Activated naive CD4-positive, alpha-beta T cell treated with anti-CD3 and anti-CD28 coated beads, Interleukin-2, amount 50 U/mL, for 72 hours (primary cell): ENCODE measurements at regions not wholly inside any gene's neighbourhood (a gene's known extent, or its start where the extent isn't known, plus 50 kb on each side); places are given as distances from the start of the nearest gene placed in this dataset.

Experiments
- ATAC-seq, 2 donors: fragments of 150-1000 bp; cut with Tn5 transposase; 2 replicates each; pipeline ENCODE4 v1.10.0; 2021; ENCODE audit warnings: mild to moderate bottlenecking in 2 of 2, moderate library complexity in 2 of 2
- DNase-seq, 2 donors: peaks; one replicate each; pipeline ENCODE4 v3.0.0; 2021 to 2022; ENCODE audit warnings: low spot score in 2 of 2
- H3K27ac Mint-ChIP-seq, 2 donors: one replicate each; pipeline ENCODE4 v1.8.0; 2022; ENCODE audit warnings: mild to moderate bottlenecking in 2 of 2, mixed read lengths in 2 of 2
- H3K36me3 Mint-ChIP-seq, 2 donors: one replicate each; pipeline ENCODE4 v1.8.0; 2022; ENCODE audit warnings: mixed read lengths in 2 of 2
- H3K9me3 Mint-ChIP-seq, 2 donors: one replicate each; pipeline ENCODE4 v1.8.0; 2022; ENCODE audit warnings: mixed read lengths in 2 of 2

- H3K27ac Mint-ChIP-seq: no peak overlapping the region
- H3K36me3 Mint-ChIP-seq: no peaks in the 10 kb centered on the region
- H3K9me3 Mint-ChIP-seq: no peaks in the 10 kb centered on the region
- no peak for ATAC-seq
- no peak for DNase-seq
These were observed 106.0 kb downstream of the NKX6-1 start for GRCh38 chr4:84392951-84393590.

GRCh38 chr4:84389406-84389805, 109.7 kb downstream of the NKX6-1 start:
- DNase-seq (no peak), ATAC-seq (no peak)
- Mint-ChIP-seq H3K9me3 (no peaks in the 10 kb centered on the region), H3K36me3 (no peaks in the 10 kb centered on the region), H3K27ac (no peak overlapping the region)

GRCh38 chr4:84385203-84385602, 113.9 kb downstream of the NKX6-1 start:
- no peak for ATAC-seq
- H3K27ac Mint-ChIP-seq: no peak overlapping the region

GRCh38 chr4:84384801-84385200, 114.3 kb downstream of the NKX6-1 start:
- Mint-ChIP-seq H3K36me3 (no peaks in the 10 kb centered on the region), H3K27ac (no peak overlapping the region), H3K9me3 (no peaks in the 10 kb centered on the region)
- ATAC-seq (no peak), DNase-seq (no peak)

More at GRCh38 chr4:84385203-84385602, 113.9 kb downstream of the NKX6-1 start:
- Mint-ChIP-seq H3K36me3 (no peaks in the 10 kb centered on the region), H3K9me3 (no peaks in the 10 kb centered on the region)
- DNase-seq: no peak

- H3K27ac Mint-ChIP-seq: no peak overlapping the region
- no peaks in the 10 kb centered on the region for H3K9me3 Mint-ChIP-seq
- no peaks in the 10 kb centered on the region for H3K36me3 Mint-ChIP-seq
- ATAC-seq: no peak
- DNase-seq: no peak
These were observed 117.3 kb downstream of the NKX6-1 start for GRCh38 chr4:84381759-84382158.

- ATAC-seq (peak in 1 of 2 donors; percentile 24), DNase-seq (no peak)
- Mint-ChIP-seq H3K9me3 (no peaks in the 10 kb centered on the region), H3K36me3 (no peaks in the 10 kb centered on the region), H3K27ac (no peak overlapping the region)
These were observed 119.0 kb downstream of the NKX6-1 start for GRCh38 chr4:84379917-84380641.

- DNase-seq: no peak
- ATAC-seq: no peak
- H3K36me3 Mint-ChIP-seq: no peaks in the 10 kb centered on the region
- H3K27ac Mint-ChIP-seq: no peak overlapping the region
- no peaks in the 10 kb centered on the region for H3K9me3 Mint-ChIP-seq
These were observed 120.1 kb downstream of the NKX6-1 start for GRCh38 chr4:84378983-84379382.

- Mint-ChIP-seq H3K36me3 (no peaks in the 10 kb centered on the region), H3K9me3 (no peaks in the 10 kb centered on the region), H3K27ac (no peak overlapping the region)
- DNase-seq (no peak), ATAC-seq (no peak)
These were observed 120.7 kb downstream of the NKX6-1 start for GRCh38 chr4:84378356-84378755.

- H3K27ac Mint-ChIP-seq: no peak overlapping the region
- no peak for ATAC-seq
These were observed 132.2 kb downstream of the NKX6-1 start for GRCh38 chr4:84366907-84367306.

GRCh38 chr4:84366161-84366560, 132.9 kb downstream of the NKX6-1 start:
- Mint-ChIP-seq H3K27ac (no peak overlapping the region), H3K9me3 (peaks cover 5 to 8% of the 10 kb centered on the region in 2 donors), H3K36me3 (no peaks in the 10 kb centered on the region)
- ATAC-seq (no peak), DNase-seq (no peak)

More at GRCh38 chr4:84366907-84367306, 132.2 kb downstream of the NKX6-1 start:
- H3K9me3 Mint-ChIP-seq: peaks cover 3 to 4% of the 10 kb centered on the region in 2 donors
- no peaks in the 10 kb centered on the region for H3K36me3 Mint-ChIP-seq
- no peak for DNase-seq

GRCh38 chr4:84362896-84363655, 136.0 kb downstream of the NKX6-1 start:
- no peak for ATAC-seq
- Mint-ChIP-seq H3K36me3 (no peaks in the 10 kb centered on the region), H3K27ac (no peak overlapping the region), H3K9me3 (peaks cover 5 to 7% of the 10 kb centered on the region in 2 donors)
- DNase-seq: no peak

- ATAC-seq (no peak), DNase-seq (no peak)
- peaks cover 8 to 18% of the 10 kb centered on the region in 2 donors for H3K36me3 Mint-ChIP-seq
- peaks cover 12 to 39% of the 10 kb centered on the region in 2 donors for H3K9me3 Mint-ChIP-seq
- no peak overlapping the region for H3K27ac Mint-ChIP-seq
These were observed 156.9 kb downstream of the NKX6-1 start for GRCh38 chr4:84342161-84342560.

- DNase-seq (no peak), ATAC-seq (no peak)
- Mint-ChIP-seq H3K9me3 (peaks cover 12 to 39% of the 10 kb centered on the region in 2 donors), H3K36me3 (peaks cover 8 to 18% of the 10 kb centered on the region in 2 donors), H3K27ac (no peak overlapping the region)
These were observed 157.5 kb downstream of the NKX6-1 start for GRCh38 chr4:84341559-84341958.

- DNase-seq: no peak
- peaks cover 3 to 4% of the 10 kb centered on the region in 2 donors for H3K36me3 Mint-ChIP-seq
- H3K9me3 Mint-ChIP-seq: peaks cover 10 to 22% of the 10 kb centered on the region in 2 donors
- no peak for ATAC-seq
- H3K27ac Mint-ChIP-seq: no peak overlapping the region
These were observed 160.7 kb downstream of the NKX6-1 start for GRCh38 chr4:84338367-84338766.

GRCh38 chr4:84336964-84337705, 162.0 kb downstream of the NKX6-1 start:
- no peaks in the 10 kb centered on the region for H3K36me3 Mint-ChIP-seq
- peaks cover 10 to 19% of the 10 kb centered on the region in 2 donors for H3K9me3 Mint-ChIP-seq
- ATAC-seq: no peak
- H3K27ac Mint-ChIP-seq: no peak overlapping the region
- DNase-seq: no peak

- H3K36me3 Mint-ChIP-seq: no peaks in the 10 kb centered on the region
- peaks cover 4% of the 10 kb centered on the region in 2 donors for H3K9me3 Mint-ChIP-seq
- H3K27ac Mint-ChIP-seq: no peak overlapping the region
- no peak for ATAC-seq
- DNase-seq: no peak
These were observed 171.6 kb downstream of the NKX6-1 start for GRCh38 chr4:84327526-84327925.

- peaks cover 0 to 4% of the 10 kb centered on the region in 2 donors for H3K9me3 Mint-ChIP-seq
- H3K36me3 Mint-ChIP-seq: no peaks in the 10 kb centered on the region
These were observed 173.5 kb downstream of the NKX6-1 start for GRCh38 chr4:84325625-84326024.

More at GRCh38 chr4:84325625-84326024, 173.5 kb downstream of the NKX6-1 start:
- H3K27ac Mint-ChIP-seq: no peak overlapping the region
- DNase-seq (no peak), ATAC-seq (no peak)
